WERI-Rb-1 (cell line): ENCODE measurements at regions not wholly inside any gene's neighbourhood (a gene's known extent, or its start where the extent isn't known, plus 50 kb on each side); places are given as distances from the start of the nearest gene placed in this dataset.

Source experiments
- DNase-seq: peaks from one replicate; pipeline ENCODE4 v3.0.0-alpha.2; 2020
- H3K27ac ChIP-seq: fragments of 250-450 bp; sonication (Bioruptor Pico); 2 replicates; pipeline ENCODE4 v1.5.1; 2020; ENCODE audit warnings: mild to moderate bottlenecking, moderate library complexity
- H3K27me3 ChIP-seq: fragments of 250-450 bp; sonication (Bioruptor Pico); 2 replicates; pipeline ENCODE4 v1.5.1; 2021; ENCODE audit warnings: mild to moderate bottlenecking, low read depth, moderate library complexity; ENCODE audit not compliant: insufficient read depth, severe bottlenecking
- H3K36me3 ChIP-seq: fragments of 250-450 bp; sonication (Bioruptor Pico); 2 replicates; pipeline ENCODE4 v1.5.1; 2020; ENCODE audit warnings: mild to moderate bottlenecking, moderate library complexity
- H3K4me3 ChIP-seq: 2 replicates; pipeline ENCODE4 v1.5.1; 2011; ENCODE audit warnings: low read depth, mild to moderate bottlenecking, control low read depth, low read length
- H3K9me3 ChIP-seq: fragments of 250-450 bp; sonication (Bioruptor Pico); 2 replicates; pipeline ENCODE4 v1.5.1; 2021; ENCODE audit warnings: mild to moderate bottlenecking, moderate library complexity; ENCODE audit not compliant: severe bottlenecking
- TF ChIP-seq, protein P1 (sequence below): IDR thresholded peaks from 2 replicates; pipeline ENCODE4 v1.5.1; 2011; ENCODE audit warnings: low read depth, mild to moderate bottlenecking, control low read depth, inconsistent platforms, low read length

- Histone ChIP-seq H3K27me3 (peaks cover 81% of the 10 kb centered on the region), H3K27ac (no peak overlapping the region), H3K4me3 (no peak overlapping the region), H3K9me3 (no peaks in the 10 kb centered on the region), H3K36me3 (no peaks in the 10 kb centered on the region)
- no peak for DNase-seq
- TF ChIP-seq, protein P1, sequence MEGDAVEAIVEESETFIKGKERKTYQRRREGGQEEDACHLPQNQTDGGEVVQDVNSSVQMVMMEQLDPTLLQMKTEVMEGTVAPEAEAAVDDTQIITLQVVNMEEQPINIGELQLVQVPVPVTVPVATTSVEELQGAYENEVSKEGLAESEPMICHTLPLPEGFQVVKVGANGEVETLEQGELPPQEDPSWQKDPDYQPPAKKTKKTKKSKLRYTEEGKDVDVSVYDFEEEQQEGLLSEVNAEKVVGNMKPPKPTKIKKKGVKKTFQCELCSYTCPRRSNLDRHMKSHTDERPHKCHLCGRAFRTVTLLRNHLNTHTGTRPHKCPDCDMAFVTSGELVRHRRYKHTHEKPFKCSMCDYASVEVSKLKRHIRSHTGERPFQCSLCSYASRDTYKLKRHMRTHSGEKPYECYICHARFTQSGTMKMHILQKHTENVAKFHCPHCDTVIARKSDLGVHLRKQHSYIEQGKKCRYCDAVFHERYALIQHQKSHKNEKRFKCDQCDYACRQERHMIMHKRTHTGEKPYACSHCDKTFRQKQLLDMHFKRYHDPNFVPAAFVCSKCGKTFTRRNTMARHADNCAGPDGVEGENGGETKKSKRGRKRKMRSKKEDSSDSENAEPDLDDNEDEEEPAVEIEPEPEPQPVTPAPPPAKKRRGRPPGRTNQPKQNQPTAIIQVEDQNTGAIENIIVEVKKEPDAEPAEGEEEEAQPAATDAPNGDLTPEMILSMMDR, result no peak
Measured at GRCh38 chr2:239590995-239591915, 190.4 kb upstream of the HDAC4 start.

GRCh38 chr2:239590276-239590675 is 189.5 kb upstream of the HDAC4 start:
- Histone ChIP-seq H3K27ac (no peak overlapping the region), H3K9me3 (no peaks in the 10 kb centered on the region), H3K27me3 (peaks cover 81% of the 10 kb centered on the region), H3K36me3 (no peaks in the 10 kb centered on the region), H3K4me3 (no peak overlapping the region)
- no peak for DNase-seq
- TF ChIP-seq, protein P1, result no peak

DNA sequence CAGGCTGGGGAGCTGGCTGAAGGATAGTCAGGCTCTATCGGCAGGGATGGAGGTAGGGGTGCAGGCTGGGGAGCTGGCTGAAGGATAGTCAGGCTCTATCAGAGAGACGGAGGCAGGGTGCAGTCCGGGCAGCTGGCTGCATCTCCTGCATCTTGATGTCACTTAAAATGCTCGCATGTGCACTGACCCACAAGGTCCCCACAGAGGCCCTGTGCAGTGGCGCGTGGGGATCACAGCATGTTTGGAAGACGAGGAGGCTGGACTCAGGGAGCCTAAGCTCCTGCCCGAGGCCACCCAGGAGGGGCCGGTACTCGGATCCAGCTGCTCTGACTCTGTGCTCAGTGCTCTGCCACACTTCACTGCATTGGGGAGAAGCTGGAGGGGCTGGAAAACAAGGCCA is 189.0 kb upstream of the HDAC4 start:
- no peak overlapping the region for H3K4me3 ChIP-seq
- H3K27me3 ChIP-seq, result peaks cover 81% of the 10 kb centered on the region
- TF ChIP-seq, protein P1, result no peak
- no peak for DNase-seq
- no peak overlapping the region for H3K27ac ChIP-seq
- no peaks in the 10 kb centered on the region for H3K9me3 ChIP-seq
- no peaks in the 10 kb centered on the region for H3K36me3 ChIP-seq

DNA sequence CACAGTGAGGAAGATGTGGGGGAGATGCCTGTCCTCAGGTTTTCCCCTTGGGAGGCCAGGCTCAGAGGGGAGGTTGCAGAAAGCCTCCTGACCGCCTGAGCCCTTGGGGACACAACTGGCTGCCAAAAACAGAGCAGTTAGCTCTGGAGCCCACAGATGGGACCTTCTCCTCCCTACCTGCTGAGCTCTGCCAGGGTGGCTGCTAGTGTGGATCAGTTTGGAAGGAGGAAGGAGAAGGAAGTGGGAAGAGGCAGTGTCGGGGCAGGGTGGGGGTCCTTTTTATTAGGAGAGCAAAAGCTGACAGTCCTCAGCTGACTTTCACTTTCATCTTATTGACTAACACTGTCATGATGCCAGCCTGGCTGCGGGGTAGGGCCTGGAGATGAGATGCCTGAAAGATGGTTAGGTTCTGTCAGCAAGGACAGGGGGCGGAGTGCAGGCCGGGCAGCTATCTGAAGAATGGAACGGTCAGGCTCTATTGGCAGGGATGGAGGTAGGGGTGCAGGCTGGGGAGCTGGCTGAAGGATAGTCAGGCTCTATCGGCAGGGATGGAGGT is 188.5 kb upstream of the HDAC4 start:
- no peak overlapping the region for H3K27ac ChIP-seq
- no peak for DNase-seq
- no peak overlapping the region for H3K4me3 ChIP-seq
- no peaks in the 10 kb centered on the region for H3K9me3 ChIP-seq
- no peaks in the 10 kb centered on the region for H3K36me3 ChIP-seq
- TF ChIP-seq, protein P1, result no peak
- H3K27me3 ChIP-seq, result peaks cover 81% of the 10 kb centered on the region

DNA sequence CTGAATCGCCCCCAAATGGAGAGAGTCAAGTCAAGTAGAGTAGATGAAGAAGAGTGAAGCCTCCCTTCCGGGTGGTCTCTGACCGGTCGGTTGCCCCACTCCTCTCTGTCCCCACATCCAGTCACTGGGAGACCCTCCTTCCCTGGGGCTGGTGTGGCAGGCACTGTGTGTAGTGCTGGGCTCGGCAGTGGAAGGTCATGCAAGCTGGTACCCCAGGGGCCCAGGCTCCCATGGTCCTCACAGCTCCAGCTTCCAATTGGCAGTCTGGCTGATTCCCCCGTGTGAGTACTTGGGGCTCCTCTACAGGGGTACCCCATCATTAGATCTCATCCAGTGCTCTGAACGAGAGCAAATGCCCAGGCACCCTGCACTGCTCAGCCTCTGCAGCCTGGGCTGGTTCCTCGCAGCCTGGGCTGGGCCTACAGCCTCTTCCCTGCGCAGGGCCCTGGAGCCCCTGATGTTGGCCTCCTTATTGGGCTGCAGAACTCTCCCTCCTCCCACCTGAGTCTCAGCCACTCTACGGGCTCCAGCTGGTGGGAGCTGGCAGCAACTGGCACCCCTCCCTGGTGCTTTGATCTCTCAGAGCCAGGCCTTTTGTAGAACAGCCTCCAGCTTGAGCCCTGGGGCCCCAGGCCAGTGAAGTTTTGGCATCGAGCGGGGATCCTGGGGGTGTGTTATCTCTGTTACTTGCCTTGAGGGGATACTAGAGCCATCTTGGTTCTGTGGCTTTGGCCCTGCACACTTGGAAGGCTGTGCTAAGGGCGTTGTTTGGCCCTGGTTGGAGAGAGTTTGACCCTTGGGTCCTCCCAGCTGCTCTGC is 187.8 kb upstream of the HDAC4 start:
- Histone ChIP-seq H3K4me3 (no peak overlapping the region), H3K27ac (no peak overlapping the region), H3K9me3 (no peaks in the 10 kb centered on the region), H3K36me3 (no peaks in the 10 kb centered on the region), H3K27me3 (peaks cover 82% of the 10 kb centered on the region)
- no peak for DNase-seq
- TF ChIP-seq, protein P1, result no peak
